Kidney (tissue), 13 donors: ENCODE measurements at regions not wholly inside any gene's neighbourhood (a gene's known extent, or its start where the extent isn't known, plus 50 kb on each side); places are given as distances from the start of the nearest gene placed in this dataset.

Experiments
- DNase-seq, 5 donors: peaks; one replicate each; pipeline ENCODE4 v3.0.0-alpha.2; 2013 to 2020
- FAIRE-seq: peaks from 2 replicates; lab custom pipeline; 2012; peaks lifted over from hg19 to GRCh38; lab: Jason Lieb, UNC
- H3K27ac ChIP-seq, 2 donors: one replicate each; pipeline ENCODE4 v1.7.0; 2013; ENCODE audit warnings: low read depth in 2 of 2, low read length in 2 of 2, inconsistent platforms in 1 of 2
- H3K27me3 ChIP-seq: one replicate; pipeline ENCODE4 v1.7.1; 2013; ENCODE audit warnings: low read length, inconsistent platforms; ENCODE audit not compliant: control insufficient read depth, insufficient read depth
- H3K36me3 ChIP-seq, 3 donors: one replicate each; pipeline versions ENCODE4 v1.7.0 to v1.7.1; 2013; ENCODE audit warnings: low read length in 3 of 3, control low read depth in 1 of 3, inconsistent platforms in 1 of 3; ENCODE audit not compliant: insufficient read depth in 3 of 3, control insufficient read depth in 2 of 3
- H3K4me1 ChIP-seq, 3 donors: one replicate each; pipeline versions ENCODE4 v1.7.0 to v1.7.1; 2013; ENCODE audit warnings: low read length in 3 of 3, inconsistent platforms in 1 of 3, low read depth in 1 of 3; ENCODE audit not compliant: control insufficient read depth in 2 of 3, insufficient read depth in 2 of 3
- H3K4me3 ChIP-seq, 3 donors: one replicate each; pipeline versions ENCODE4 v1.7.0 to v1.8.1; 2013; ENCODE audit warnings: low read length in 3 of 3, control low read depth in 1 of 3, inconsistent platforms in 1 of 3
- H3K9ac ChIP-seq, 3 donors: one replicate each; pipeline versions ENCODE4 v1.7.0 to v1.7.1; 2013; ENCODE audit warnings: low read length in 3 of 3, control low read depth in 1 of 3, inconsistent platforms in 1 of 3
- H3K9me3 ChIP-seq, 3 donors: one replicate each; pipeline versions ENCODE4 v1.7.0 to v1.7.1; 2013; ENCODE audit warnings: low read length in 3 of 3, control low read depth in 1 of 3, inconsistent platforms in 1 of 3; ENCODE audit not compliant: control insufficient read depth in 2 of 3, insufficient read depth in 1 of 3
- CTCF ChIP-seq: IDR thresholded peaks from 3 replicates; pipeline ENCODE4 v1.5.1; 2012; ENCODE audit warnings: mild to moderate bottlenecking, moderate library complexity, borderline replicate concordance; ENCODE audit not compliant: insufficient read depth; ENCODE audit errors: extremely low read depth
- intact Hi-C: fragments of 100-400 bp; cut with DNase I; formaldehyde crosslinking; loops from one replicate; pipeline ENCODE4 v1.11.1; 2022
- donor health status: control.
- donor health status: control.
- donor health status: control.
- donor health status: control.
- donor health status: control.
- donor health status: DM: yes; HTN: yes; CAD: no.
- donor health status: Normal renal cell carcinoma (clear cell type).

GRCh38 chr13:73531014-73531413, 472.2 kb downstream of the KLF5 start:
- Histone ChIP-seq H3K4me3 (no peak overlapping the region), H3K27ac (no peak overlapping the region), H3K27me3 (no peaks in the 10 kb centered on the region), H3K9ac (no peak overlapping the region), H3K4me1 (no peaks in the 10 kb centered on the region), H3K9me3 (no peaks in the 10 kb centered on the region), H3K36me3 (no peaks in the 10 kb centered on the region)
- TF ChIP-seq CTCF: no peak
- DNase-seq: no peak
- intact Hi-C loops: no loop called here
- FAIRE-seq: no peak

GRCh38 chr13:73522937-73523336, 464.1 kb downstream of the KLF5 start:
- DNase-seq: no peak
- H3K36me3 ChIP-seq: no peaks in the 10 kb centered on the region
- no peak overlapping the region for H3K27ac ChIP-seq
- no peaks in the 10 kb centered on the region for H3K27me3 ChIP-seq
- no peaks in the 10 kb centered on the region for H3K9me3 ChIP-seq
- no peak for TF ChIP-seq CTCF
- no peak for FAIRE-seq
- no peak overlapping the region for H3K9ac ChIP-seq
- no peaks in the 10 kb centered on the region for H3K4me1 ChIP-seq
- intact Hi-C loops: no loop called here
- no peak overlapping the region for H3K4me3 ChIP-seq

GRCh38 chr13:73521985-73522524, 463.2 kb downstream of the KLF5 start:
- no peak for TF ChIP-seq CTCF
- H3K9ac ChIP-seq: no peak overlapping the region
- FAIRE-seq: no peak
- H3K4me1 ChIP-seq: no peaks in the 10 kb centered on the region
- DNase-seq: peak in 1 of 5 donors; percentile 2
- no peaks in the 10 kb centered on the region for H3K9me3 ChIP-seq
- H3K4me3 ChIP-seq: no peak overlapping the region
- intact Hi-C loops: no loop called here
- no peaks in the 10 kb centered on the region for H3K36me3 ChIP-seq
- H3K27ac ChIP-seq: no peak overlapping the region
- H3K27me3 ChIP-seq: no peaks in the 10 kb centered on the region

GRCh38 chr13:73521290-73521624, 462.5 kb downstream of the KLF5 start:
- Histone ChIP-seq H3K27ac (no peak overlapping the region), H3K9me3 (no peaks in the 10 kb centered on the region), H3K4me3 (no peak overlapping the region), H3K36me3 (no peaks in the 10 kb centered on the region), H3K4me1 (no peaks in the 10 kb centered on the region), H3K27me3 (no peaks in the 10 kb centered on the region), H3K9ac (no peak overlapping the region)
- no peak for TF ChIP-seq CTCF
- DNase-seq: peak in 1 of 5 donors; percentile 3
- intact Hi-C loops: no loop called here
- no peak for FAIRE-seq
